HL-60 (cell line): ENCODE measurements at regions not wholly inside any gene's neighbourhood (a gene's known extent, or its start where the extent isn't known, plus 50 kb on each side); places are given as distances from the start of the nearest gene placed in this dataset.
"Not testable (repeated sequence)": the region's sequence is repeated elsewhere in the genome, so short reads cannot be mapped to it uniquely, and the experiment has no call there.

Experiments
- DNase-seq, 2 experiments: peaks; one replicate each; pipeline ENCODE4 v3.0.0-alpha.2; 2010 to 2020; ENCODE audit warnings: low read depth in 1 of 2, low spot score in 1 of 2
- H3K27ac ChIP-seq: fragments of 250-450 bp; sonication (Bioruptor Pico); replicated peaks from 2 replicates; pipeline ENCODE4 v1.5.1; 2020; ENCODE audit warnings: mild to moderate bottlenecking, moderate library complexity
- H3K27me3 ChIP-seq: fragments of 250-450 bp; sonication (Bioruptor Pico); 2 replicates; pipeline ENCODE4 v1.5.1; 2021; ENCODE audit warnings: mild to moderate bottlenecking, moderate library complexity; ENCODE audit not compliant: insufficient read depth, poor library complexity, severe bottlenecking
- H3K4me3 ChIP-seq: replicated peaks from 2 replicates; pipeline ENCODE4 v1.5.1; 2011; ENCODE audit warnings: mild to moderate bottlenecking, control low read depth, low read length; ENCODE audit not compliant: insufficient read depth
- CTCF ChIP-seq: IDR thresholded peaks from one replicate; pipeline ENCODE4 v1.5.1; 2011; ENCODE audit warnings: low read length, control low read depth, inconsistent platforms; ENCODE audit not compliant: insufficient read depth
- GABPA ChIP-seq: IDR thresholded peaks from 2 replicates; pipeline ENCODE4 v1.6.1; 2012; ENCODE audit warnings: low read depth
- POLR2AphosphoS5 ChIP-seq: IDR thresholded peaks from 2 replicates; pipeline ENCODE4 v1.6.1; 2012; ENCODE audit warnings: low read depth
- REST ChIP-seq: IDR thresholded peaks from 2 replicates; pipeline ENCODE4 v1.6.1; 2012; ENCODE audit warnings: low read depth; ENCODE audit not compliant: insufficient replicate concordance
- SPI1 ChIP-seq: IDR thresholded peaks from 2 replicates; pipeline ENCODE4 v1.6.1; 2012; ENCODE audit warnings: low read depth, mild to moderate bottlenecking, borderline replicate concordance

- Histone ChIP-seq H3K4me3 (no peak overlapping the region), H3K27me3 (no peaks in the 10 kb centered on the region), H3K27ac (no peak overlapping the region)
- peak; percentile 52; the same call in 1 of the 2 replicates for TF ChIP-seq SPI1
- TF ChIP-seq GABPA = no peak
- TF ChIP-seq CTCF = no peak
- TF ChIP-seq REST = no peak
- DNase-seq = peak in 1 of 2 experiments; percentile 26
These were observed 380.2 kb upstream of the ZNF462 start for GRCh38 chr9:106482733-106483132.

- H3K4me3 ChIP-seq = no peak overlapping the region
- no peaks in the 10 kb centered on the region for H3K27me3 ChIP-seq
- TF ChIP-seq SPI1 (no peak), GABPA (no peak), POLR2AphosphoS5 (no peak), CTCF (no peak), REST (no peak)
- no peak for DNase-seq
- no peak overlapping the region for H3K27ac ChIP-seq
These were observed 376.3 kb upstream of the ZNF462 start for GRCh38 chr9:106486685-106487084.

- DNase-seq = no peak
- H3K27ac ChIP-seq = no peak overlapping the region
- H3K4me3 ChIP-seq = no peak overlapping the region
- H3K27me3 ChIP-seq = no peaks in the 10 kb centered on the region
- TF ChIP-seq POLR2AphosphoS5 = no peak
- no peak for TF ChIP-seq GABPA
- TF ChIP-seq REST = no peak
- TF ChIP-seq SPI1 = no peak
- TF ChIP-seq CTCF = no peak
These were observed 375.7 kb upstream of the ZNF462 start for GRCh38 chr9:106487266-106487665.

- not testable (repeated sequence) for H3K4me3 ChIP-seq, H3K27ac ChIP-seq, DNase-seq, H3K27me3 ChIP-seq
These were observed 370.8 kb upstream of the ZNF462 start for GRCh38 chr9:106492126-106492525.
